Upper lobe of left lung (tissue), 4 donors: ENCODE measurements at regions not wholly inside any gene's neighbourhood (a gene's known extent, or its start where the extent isn't known, plus 50 kb on each side); places are given as distances from the start of the nearest gene placed in this dataset.

Experiments
- CTCF ChIP-seq, 6 experiments: fragments of 450-650 bp in 4 of 6; fragments of 200-600 bp in 2 of 6; sonication (generic) in 2 of 6; IDR thresholded peaks; one replicate each; pipeline ENCODE4 v1.5.1; 2016 to 2019; ENCODE audit warnings: antibody characterized with exemption in 6 of 6
- EP300 ChIP-seq, 4 donors: sonication (generic); formaldehyde crosslinking; IDR thresholded peaks; one replicate each; pipeline ENCODE4 v1.5.1; 2017; ENCODE audit warnings: antibody characterized with exemption in 4 of 4, control low read depth in 2 of 4
- POLR2A ChIP-seq, 4 donors: fragments of 450-650 bp; IDR thresholded peaks; one replicate each; pipeline ENCODE4 v1.5.1; 2016 to 2017; ENCODE audit warnings: antibody characterized with exemption in 4 of 4, mild to moderate bottlenecking in 2 of 4
- POLR2AphosphoS5 ChIP-seq, 2 donors: sonication (generic); formaldehyde crosslinking; IDR thresholded peaks; one replicate each; pipeline ENCODE4 v1.5.1; 2017; ENCODE audit warnings: antibody characterized with exemption in 2 of 2

DNA sequence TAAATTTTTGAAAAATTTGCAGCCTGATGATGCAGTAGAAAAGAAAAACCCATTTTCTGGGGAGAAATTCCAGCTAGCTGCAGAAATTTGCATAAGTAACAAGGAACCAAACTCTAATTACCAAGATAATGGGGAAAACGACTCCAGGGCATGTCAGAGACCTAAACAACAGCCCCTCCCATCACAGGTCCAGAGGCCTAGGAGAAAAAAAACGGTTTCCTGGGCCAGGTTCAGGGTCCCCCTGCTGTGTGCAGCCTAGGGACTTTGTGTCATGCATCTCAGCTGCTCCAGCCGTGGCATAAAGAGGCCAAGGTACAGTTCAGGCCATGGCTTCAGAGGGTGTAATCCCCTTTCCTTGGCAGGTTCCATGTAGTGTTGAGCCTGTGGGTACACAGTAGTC lies 733.7 kb upstream of the CT83 start:
- TF ChIP-seq POLR2AphosphoS5 (IDR thresholded peaks at IDR 0.05) (no peak), CTCF (IDR thresholded peaks at IDR 0.05) (no peak), POLR2A (IDR thresholded peaks at IDR 0.05) (no peak), EP300 (IDR thresholded peaks at IDR 0.05) (no peak)
